ENCODE measurements at regions not wholly inside any gene's neighbourhood (a gene's known extent, or its start where the extent isn't known, plus 50 kb on each side); places are given as distances from the start of the nearest gene placed in this dataset.

DNA sequence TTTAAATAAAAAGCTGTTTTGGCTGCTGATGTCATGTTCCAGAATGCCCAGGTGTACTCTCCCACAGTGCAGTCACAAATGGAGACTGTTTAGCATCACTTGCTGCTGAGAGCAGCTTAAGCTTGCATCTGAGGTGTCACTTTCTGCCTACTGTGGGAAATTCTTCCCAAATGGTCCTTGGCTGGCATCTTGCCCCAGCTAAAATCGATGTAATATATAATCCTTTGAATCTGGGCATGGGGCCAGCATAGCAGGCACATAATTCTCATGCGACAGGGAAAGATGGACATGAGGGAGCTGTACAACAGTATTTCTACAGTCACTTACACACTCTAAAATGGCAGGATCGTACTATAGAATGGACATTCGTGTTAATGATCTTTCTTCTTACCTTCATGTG, 144.3 kb downstream of the MACIR start:
- H3K27ac ChIP-seq = no peak overlapping the region
- TF ChIP-seq, protein P1, sequence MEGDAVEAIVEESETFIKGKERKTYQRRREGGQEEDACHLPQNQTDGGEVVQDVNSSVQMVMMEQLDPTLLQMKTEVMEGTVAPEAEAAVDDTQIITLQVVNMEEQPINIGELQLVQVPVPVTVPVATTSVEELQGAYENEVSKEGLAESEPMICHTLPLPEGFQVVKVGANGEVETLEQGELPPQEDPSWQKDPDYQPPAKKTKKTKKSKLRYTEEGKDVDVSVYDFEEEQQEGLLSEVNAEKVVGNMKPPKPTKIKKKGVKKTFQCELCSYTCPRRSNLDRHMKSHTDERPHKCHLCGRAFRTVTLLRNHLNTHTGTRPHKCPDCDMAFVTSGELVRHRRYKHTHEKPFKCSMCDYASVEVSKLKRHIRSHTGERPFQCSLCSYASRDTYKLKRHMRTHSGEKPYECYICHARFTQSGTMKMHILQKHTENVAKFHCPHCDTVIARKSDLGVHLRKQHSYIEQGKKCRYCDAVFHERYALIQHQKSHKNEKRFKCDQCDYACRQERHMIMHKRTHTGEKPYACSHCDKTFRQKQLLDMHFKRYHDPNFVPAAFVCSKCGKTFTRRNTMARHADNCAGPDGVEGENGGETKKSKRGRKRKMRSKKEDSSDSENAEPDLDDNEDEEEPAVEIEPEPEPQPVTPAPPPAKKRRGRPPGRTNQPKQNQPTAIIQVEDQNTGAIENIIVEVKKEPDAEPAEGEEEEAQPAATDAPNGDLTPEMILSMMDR (conservative IDR thresholded peaks at IDR 0.05) = no peak

DNA sequence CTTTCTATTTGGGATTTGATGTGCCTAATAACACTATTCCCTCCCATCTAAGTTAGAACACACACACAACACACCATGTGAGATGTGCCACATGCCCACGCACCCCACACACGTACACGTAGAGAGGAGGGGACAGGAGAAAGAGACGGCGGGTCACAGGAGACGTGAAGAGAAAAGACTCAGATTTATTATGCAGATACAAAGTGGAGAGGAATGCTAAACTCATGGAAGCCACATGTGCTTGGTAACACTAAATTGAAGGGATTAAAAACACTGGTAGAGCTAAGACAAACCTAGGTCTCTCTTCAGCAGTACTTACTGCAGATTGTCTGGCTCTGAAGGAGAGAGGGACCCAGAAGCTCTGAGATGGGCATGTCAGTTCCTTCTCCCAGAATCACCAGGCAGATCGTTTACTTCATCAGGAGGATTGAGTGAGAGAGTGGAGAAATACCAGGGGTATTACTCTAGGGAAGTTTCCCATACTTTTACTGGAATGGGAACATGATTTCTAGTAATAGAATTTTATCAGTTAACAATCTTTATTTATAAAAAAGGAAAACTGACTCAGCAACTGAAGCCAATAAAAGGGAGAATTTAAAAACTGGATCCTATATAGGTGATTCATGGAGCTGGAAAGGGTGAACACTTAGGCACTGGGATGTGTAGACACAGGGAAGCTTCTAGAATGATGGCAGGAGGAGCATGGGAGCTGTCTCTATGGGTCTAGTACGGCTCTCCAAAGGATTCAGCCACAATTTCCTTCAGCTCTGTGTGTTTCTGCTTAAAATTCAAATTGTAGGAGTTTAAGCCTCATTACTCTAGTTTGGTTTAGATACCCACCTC, 139.4 kb downstream of the MACIR start:
- TF ChIP-seq, protein P1 (conservative IDR thresholded peaks at IDR 0.05) = no peak
- H3K27ac ChIP-seq = no peak overlapping the region

DNA sequence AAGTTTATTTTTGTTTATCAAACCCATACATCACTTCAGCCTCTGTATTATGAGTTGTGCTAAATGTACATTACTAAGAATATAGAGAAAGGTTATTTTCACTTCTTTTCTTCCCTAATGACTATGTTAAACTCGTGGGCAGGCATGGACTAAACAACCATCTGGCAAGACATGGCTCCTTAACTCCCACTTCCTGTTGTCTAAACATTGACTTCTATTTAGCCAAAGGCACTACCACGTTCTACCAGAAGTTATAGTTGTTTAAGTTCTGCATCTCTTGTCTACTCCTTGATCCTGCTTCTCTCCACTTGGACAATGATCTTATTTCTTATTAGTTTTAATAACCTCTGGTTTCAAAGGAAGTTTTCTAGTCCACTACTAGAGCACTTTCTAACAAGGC, 136.1 kb downstream of the MACIR start:
- TF ChIP-seq, protein P1 (conservative IDR thresholded peaks at IDR 0.05) = no peak
- H3K27ac ChIP-seq = no peak overlapping the region

DNA sequence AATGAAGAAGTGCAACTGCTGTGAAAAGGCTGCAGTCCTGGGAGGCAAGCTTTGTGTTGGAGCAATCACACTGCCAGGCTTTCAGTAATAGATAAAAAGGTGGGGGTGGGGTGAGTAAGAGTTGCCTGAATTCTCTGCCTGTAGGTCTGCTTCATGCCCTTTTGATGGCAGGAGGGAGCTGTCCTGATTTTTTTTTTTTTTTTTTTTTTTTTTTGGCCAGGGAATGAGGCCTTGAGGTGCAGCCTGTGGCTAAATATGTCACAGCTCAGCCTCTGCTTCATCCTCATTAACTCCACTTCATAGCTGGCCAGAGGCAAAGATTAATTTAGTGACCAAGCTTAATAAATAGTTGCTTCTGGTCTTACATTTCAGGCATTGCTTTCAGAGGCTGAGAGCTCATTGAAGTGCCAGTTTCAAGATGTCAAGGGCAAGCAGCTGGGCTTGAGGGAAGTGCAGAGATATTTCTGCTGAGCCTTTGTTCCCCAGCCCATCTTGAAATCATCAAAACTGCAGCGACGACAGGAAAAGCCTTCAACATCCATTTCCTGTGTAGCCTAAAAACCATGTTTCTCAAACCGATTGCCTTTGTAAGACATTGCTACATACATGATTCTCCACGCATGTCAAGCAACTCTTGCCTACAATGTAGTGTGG, 134.7 kb downstream of the MACIR start:
- TF ChIP-seq, protein P1 (conservative IDR thresholded peaks at IDR 0.05) = peak; percentile 11; the same call in 1 of the 2 replicates
- H3K27ac ChIP-seq = no peak overlapping the region

DNA sequence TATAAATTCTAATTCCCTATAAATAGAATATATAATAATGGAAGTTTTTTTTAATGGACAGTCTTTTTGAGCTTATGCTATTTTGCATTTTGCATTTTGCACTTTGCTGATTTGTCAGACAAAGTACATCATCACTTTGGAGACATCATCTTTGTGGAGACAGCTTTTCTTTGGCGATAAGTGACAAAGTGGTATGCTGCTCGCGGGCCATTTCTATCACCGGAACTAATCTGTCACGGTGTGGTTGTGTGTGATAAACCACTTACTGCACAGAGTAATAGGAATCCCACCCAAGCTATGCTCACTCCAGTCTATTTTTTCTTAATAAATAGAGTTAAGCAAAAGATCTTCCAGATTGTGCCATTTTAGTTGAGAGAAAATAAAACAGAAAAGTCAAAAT, 133.1 kb downstream of the MACIR start:
- TF ChIP-seq, protein P1 (conservative IDR thresholded peaks at IDR 0.05) = no peak
- H3K27ac ChIP-seq = no peak overlapping the region

DNA sequence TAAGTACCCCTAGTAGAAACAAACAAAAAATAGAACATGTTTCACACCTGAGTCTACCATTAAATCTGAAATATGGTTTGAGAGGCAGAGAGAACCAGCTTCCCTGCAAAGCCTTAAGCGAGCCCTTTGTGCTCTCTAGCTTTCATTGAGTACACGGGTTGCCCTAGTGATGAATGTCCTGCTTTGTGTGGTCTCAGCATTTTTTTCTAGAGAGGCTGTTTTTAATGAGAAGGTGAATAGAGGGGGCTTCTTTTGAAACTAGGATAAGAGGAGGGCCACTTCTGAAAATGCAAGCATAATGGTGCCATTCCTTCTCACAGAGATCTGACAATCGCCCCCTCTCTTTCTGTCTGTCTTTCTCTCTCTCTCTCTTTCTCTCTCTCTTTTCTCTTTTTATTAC, 131.3 kb downstream of the MACIR start:
- TF ChIP-seq, protein P1 (conservative IDR thresholded peaks at IDR 0.05) = no peak
- no peak overlapping the region for H3K27ac ChIP-seq

DNA sequence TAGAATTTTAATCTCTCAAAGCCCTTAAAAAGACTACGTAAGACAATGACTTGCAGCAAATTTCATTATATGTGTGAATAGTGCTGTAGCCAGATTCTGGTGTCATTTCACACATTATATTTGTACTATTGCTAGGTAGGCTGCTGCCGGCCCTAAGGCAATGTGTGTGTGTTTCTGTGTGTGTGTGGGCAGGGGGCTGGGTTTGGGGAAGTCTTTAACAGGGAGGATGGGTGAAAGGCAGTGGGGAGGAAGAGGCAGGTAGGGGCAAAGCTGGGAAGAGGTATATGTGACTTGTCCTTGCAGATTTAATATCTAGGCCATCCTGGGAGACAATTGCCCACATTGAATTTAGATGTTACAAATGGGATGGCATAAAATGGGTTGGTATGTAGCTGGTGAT, 130.8 kb downstream of the MACIR start:
- no peak overlapping the region for H3K27ac ChIP-seq
- TF ChIP-seq, protein P1 (conservative IDR thresholded peaks at IDR 0.05) = no peak
